ENCODE measurements at regions not wholly inside any gene's neighbourhood (a gene's known extent, or its start where the extent isn't known, plus 50 kb on each side); places are given as distances from the start of the nearest gene placed in this dataset.

DNA sequence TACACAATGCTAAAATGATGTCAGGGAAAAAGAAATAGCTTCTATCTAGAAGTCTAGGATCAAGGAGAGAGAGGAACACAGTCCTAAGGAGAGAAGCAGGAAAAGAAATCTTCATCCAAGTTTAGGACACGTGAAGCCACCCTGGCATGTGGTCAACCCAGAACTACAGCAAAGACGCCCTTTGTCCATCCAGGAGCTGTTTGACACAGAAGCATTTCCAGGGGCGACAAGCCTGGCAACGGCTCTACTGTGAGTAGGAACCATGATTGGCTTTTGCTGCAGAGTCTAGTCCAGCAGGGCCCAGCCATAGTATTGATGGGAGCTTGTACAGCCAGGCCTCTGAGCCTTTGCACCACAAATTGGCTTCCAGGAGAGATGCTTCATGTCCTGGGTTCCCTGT lies 185.4 kb upstream of the RPL38 start:
- no peak for DNase-seq (ENCODE audit: low spot score)

DNA sequence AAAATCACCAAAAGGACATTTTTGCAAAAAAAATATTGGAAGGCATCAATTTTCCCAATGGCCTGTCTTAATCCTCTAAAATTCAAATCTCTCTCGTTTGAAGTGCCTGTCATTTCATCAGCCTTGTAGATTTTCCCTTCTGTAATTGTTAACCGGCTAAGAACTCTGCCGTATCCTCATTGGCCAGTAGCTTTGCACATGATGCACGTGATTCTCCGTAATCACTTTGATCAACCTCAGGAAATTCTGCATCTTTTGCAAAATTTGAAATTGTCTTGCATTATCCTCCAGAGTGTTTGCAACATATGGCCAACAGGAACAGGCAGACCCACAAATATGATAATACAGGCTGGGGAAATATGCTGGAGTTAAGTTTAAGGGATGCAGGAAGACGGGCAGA lies 184.2 kb upstream of the RPL38 start:
- no peak for DNase-seq (ENCODE audit: low spot score)

DNA sequence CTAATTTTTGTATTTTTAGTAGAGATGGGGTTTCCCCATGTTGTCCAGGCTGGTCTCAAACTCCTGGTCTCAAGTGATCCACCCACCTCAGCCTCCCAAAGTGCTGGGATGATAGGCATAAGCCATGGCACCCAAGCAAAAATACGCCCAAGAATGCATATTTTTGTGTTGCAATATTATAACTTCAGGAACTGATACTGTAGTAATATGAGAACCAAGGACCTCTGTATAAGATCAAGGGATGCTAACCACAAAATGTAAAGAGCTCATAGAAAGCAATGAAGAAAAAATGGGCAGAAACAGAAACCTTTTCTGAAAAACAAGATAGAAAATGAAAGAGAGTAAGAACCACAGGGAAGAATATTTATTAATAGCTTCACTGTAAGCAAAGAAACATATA lies 183.6 kb upstream of the RPL38 start:
- DNase-seq (ENCODE audit: low spot score): no peak

DNA sequence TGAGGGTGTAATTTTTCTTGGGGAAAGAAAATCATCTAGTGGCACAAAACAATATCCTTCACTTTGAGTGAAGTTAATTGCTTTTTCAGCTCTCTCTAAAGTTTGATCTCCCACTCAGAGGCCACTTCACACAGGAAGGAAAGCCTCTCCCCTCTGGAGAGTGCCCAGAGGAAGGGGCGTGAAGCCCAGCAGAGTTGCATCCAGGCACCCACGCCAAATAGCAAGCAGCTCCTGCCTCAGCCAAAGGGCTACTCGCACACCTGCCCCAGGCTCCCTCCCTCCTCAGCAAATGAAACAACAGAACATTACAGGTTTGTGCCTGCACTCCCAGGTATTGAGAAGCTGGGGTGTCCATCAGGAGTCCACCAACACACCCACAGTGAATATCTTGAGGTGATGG lies 183.0 kb upstream of the RPL38 start:
- no peak for DNase-seq (ENCODE audit: low spot score)

DNA sequence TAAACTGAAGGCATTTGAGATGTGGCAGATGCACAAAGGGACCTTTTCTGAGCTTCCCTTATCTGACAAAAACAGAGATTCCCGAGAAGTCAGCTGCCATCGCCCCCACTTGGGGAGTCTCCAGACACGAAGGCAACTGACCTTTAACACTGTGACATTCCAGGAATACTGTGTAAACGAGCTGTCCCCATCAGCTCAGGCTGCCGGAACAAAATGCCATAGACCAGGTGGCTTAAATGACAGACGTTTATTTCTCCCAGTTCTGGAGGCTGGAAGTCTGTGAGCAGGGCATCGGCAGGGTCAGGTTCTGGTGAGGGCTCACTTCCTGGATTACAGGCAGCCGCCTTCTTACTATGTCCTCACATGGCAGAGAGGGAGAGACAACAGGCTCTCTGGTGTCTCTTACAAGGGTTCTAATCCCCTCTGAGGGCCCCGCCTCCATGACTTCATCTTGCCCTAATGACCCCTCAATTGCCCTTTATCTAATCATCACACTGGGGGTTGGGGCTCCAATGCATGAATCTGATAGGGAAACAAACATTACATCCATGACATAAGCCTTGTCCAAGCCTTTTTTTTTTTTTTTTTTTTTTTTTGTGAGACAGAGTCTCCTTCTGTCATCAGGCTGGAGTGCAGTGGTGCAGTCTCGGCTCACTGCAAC lies 178.5 kb upstream of the RPL38 start:
- peak; percentile 6 for DNase-seq (ENCODE audit: low spot score)

DNA sequence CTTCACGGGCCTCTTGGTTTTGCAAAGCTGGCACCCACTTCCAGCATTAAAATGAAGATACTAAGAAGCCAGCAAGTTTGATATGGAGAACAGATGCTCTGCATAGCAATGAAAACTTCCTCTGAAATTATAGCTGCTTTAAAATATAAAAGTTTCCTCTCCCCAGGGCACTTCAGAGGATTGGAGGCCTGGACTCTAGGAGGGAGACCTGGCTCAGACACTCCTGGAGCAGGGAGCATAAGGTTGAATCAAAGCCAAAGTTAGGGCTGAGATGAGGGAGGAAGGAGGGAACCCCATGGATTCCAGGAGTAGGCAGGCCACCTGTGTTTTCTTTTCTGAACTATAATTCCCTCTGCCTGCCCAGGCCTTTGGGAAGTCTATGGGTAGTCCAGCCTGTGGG lies 176.0 kb upstream of the RPL38 start:
- DNase-seq (ENCODE audit: low spot score): no peak

DNA sequence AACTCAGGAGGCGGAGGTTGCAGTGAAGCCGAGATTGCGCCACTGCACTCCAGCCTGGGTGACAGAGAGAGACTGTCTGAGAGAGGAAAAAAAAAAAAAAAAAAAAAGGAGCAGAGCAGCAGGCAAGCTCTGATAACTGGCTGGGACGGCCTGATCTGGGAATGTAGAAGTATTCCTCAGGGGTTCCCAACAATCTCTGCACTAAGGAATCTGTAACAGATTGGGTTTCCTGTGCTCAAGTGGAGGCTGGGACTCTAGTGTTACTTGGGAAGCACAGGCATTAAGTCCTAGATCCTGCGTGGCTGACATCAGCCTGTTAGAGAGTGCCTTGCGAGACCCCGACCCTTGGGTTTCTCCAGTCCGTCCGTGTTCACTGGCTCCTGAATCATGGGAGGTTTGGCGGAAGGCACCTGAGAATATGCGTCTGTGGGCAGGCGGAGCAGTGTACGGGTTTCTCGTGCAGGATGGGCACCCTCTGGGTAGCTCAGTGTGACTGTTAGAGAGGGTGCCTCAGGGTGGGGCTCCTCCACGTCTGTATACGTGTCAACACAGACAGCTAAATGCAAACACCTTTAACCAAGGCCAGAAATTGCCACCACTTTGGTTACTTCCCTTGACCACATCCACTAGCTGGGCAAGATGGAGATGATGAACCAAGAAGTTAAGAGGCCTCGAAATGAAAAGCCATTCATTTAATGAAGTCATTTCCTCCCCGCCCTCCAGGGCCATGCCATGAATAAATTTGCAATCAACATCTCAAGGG lies 174.9 kb upstream of the RPL38 start:
- no peak for DNase-seq (ENCODE audit: low spot score)

DNA sequence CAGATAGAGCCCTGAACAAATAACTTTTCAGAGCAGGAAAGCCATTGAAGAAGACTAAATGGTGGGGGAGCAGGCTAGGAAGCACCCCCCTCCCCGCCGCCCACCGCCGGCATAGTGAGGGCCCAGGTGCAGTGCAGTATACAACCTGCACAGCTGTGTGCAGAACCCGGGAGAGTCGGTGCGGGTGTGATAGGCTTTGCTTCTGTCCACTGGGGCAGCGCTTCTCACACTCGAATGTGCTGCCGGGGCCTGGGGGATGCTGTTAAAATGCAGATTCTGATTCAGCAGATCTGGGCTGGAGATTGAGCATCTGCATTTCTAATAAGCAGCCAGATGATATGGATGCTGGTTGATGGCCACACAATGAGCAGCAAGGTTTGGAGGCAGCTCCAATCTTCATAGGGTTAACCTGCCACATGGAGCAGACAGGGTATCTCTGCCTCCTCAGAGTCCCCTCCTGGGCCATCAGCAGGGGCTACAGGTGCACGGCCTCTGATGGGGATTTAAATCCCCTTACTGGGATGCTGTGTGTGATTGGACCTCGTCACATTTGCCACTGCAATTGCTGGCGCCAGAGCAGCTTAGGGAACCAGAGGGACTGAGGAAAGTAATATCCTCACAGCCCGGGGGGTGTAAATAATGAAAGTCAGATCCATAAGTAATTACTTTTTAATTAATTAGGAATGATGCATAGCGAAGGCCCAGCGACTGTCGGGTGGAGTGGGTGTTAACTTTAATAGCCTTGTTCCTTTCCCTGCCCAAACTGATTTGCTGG lies 172.0 kb upstream of the RPL38 start:
- no peak for DNase-seq (ENCODE audit: low spot score)

DNA sequence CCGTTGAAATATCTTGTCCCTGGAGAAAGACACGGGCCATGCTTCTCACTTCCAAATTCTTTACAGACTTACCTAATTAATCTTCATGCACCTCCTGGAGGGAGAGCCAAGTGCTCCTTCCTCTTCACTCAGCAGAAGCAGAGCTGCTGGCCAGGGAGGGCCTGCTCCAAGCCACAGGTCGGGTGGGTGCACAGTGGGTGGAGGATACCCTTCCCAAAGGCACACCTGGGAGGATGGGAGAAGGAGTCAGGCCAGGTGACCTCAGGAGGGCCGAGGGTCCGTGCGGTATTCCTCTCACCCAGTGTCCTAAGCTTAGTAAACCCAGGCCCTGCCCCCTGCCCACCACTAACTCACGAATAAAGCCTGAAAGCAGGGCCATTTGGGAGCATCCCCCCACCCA lies 171.3 kb upstream of the RPL38 start:
- DNase-seq (ENCODE audit: low spot score): no peak

DNA sequence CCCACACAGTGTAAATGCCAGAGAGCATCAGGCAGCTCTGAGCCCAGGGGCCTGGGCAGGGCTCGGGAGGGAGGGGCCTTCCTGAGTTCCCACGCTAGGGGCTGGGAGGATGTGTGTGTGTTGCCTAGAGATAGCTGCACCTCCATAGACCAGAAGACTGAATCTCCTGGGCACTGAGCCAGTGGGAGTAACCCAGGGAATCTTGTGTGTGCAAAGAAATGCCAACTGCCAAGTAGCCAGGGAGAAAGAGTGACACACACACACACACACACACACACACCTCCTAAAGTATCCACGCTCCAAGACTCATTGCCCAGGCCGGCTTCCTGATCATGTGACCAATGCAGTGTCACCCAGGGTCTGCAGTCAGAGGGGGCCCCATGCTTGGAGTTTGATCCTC lies 166.2 kb upstream of the RPL38 start:
- DNase-seq (ENCODE audit: low spot score): no peak

DNA sequence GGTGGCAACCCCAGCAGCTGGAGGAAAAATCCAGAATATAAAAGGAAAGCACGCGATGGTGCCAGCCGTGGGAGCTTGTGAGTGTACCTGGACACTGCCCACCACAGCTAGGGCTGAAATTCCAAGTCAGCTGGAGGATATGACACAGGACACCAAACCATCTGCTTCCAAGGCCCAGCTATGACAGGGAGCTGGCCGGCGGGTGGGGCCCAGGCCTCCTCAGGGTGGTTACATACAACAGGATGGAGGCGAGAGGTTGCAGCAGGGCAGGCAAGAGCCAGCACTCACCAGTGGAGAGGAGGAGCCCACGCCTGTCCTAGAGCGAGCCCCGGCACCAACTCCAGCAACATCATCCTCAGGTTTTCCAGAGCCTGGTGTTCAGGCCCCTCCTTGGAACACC lies 163.2 kb upstream of the RPL38 start:
- no peak for DNase-seq (ENCODE audit: low spot score)

DNA sequence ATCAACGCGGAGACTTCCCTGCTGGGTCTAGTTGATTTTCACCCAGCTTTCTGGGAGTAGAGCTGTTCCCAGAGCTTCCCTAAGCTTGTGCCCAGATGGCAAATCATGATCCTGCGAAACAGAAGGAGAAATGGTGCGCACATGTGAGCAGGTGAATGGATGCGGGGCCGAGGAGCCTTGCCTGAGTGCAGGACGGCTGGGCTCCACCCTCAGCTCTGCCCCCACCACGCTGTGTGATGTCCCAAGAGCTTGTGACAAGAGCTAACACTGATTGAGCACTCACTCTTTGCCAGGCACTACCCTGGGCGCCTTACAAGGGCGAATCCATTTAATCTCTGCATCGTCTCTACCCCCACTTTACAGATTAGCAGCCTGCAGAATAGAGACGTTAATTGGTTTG lies 162.7 kb upstream of the RPL38 start:
- DNase-seq (ENCODE audit: low spot score): no peak

DNA sequence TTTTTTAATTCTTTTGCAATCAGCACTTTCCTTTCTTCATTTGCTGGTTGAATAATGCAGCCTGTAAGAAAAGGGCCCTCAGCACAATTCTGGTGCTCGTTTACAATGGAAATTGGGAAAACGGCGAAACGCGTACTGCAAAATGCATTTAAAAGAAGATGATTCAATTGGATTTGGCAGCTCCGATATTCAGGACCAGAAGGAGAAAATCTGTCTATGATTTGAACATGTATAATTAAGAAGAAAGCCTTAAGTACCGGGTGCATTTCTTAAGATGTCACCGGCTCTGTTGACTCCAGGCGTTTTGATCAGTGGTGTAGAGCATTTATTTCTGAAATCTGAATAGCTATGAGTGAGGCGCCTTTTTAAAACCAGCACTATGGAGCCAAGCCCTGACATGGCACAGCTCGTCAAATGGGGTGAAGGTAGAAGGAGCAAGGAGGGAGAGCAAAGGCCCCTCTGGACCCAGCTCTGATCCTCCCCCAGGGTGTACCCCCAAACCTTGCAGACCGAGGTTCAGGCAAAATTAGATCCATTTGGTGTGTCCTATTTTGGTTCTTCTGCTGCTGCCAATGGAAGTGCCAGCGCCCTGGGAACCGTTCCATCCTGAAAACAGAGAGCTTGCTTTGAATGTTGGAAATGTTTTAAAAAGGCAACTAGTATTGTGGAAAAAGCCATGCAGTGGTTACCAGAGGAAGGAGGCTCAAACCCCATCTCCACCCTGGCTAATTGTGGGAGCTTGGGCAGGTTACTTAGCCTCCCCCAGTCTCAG lies 161.4 kb upstream of the RPL38 start:
- no peak for DNase-seq (ENCODE audit: low spot score)

DNA sequence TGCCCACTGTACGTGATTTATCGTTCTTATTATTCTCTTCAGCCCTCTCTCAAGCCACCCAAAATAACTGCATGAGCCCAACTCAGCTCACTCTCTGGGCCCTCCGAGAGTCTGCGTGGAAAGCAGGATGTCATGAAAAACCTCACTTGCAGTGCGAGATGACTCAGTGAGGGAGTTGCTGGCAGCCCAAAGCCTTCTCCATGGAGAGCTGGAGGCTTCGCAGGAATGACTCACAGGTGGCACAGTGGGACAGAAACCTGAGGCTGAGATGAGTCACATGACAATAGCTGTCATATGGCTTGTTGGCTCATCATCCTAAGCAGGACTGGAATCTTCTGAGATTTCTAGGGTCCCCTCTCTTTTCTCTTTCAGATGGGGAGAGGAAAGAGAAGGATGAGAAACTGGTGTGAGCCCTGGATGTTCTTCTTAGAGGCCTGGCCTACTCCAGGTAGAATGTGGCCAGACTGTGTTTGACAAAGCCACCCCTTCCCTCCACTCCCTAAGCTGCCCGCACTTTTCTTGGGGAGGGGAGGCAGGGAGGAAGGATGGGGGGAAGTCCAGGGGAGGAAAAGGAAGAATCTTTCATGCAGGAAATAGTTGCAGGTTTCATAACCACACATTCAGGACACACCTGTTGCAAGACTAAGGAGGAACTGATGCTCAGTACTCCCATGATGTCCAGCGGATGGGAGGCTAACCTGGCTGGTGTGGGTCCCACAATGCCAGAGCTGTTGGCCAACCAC lies 160.6 kb upstream of the RPL38 start:
- peak; percentile 38 for DNase-seq (ENCODE audit: low spot score)

DNA sequence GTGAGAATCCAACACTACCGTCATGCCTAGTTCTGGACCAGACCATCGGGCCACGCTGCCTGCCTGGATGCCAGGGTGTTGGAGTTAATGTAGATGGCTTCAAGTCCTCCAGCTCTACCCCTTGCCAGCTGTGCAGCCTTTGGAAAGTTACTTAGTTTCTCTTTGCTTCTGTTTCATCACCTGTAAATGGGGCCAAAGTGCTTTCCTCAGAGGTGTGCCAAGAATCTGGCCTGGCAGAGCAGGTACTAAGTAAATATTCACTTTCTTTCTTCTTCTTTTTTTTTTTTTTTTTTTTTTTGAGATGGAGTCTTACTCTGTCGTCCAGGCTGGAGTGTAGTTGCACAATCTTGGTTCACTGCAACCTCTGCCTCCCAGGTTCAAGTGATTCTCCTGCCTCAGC lies 159.5 kb upstream of the RPL38 start:
- DNase-seq (ENCODE audit: low spot score): no peak

DNA sequence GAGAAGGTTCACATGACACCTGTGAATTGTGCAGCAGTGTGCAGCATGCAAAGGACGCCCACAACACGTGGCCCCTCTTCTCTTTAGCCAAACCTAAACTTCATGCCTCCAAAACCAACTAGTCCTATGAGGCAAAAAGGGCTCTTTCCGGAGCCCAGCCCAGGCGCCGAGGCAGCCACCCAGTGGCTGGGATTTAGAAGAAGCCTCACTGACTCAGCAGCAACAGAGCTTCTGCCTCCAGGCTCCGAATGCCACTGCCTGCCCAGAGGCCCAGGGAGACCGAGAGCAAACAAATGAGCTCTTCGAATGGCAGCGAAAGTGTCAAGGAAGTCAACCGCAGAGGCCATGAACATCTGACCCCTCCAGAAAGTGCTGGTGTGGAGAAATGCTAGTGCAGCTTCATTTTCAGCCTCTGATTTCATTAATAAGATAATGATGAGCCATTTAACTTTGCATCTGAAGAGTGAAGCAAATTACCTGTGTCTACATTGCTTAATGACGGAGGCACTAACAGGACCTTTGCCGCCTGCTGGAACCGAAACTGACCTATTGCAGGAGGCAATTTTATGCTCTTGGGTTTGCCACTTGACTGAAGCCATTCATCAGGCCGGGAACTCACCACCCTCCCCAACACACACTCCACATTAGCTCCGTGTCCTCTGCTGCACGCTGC lies 157.7 kb upstream of the RPL38 start:
- no peak for DNase-seq (ENCODE audit: low spot score)

DNA sequence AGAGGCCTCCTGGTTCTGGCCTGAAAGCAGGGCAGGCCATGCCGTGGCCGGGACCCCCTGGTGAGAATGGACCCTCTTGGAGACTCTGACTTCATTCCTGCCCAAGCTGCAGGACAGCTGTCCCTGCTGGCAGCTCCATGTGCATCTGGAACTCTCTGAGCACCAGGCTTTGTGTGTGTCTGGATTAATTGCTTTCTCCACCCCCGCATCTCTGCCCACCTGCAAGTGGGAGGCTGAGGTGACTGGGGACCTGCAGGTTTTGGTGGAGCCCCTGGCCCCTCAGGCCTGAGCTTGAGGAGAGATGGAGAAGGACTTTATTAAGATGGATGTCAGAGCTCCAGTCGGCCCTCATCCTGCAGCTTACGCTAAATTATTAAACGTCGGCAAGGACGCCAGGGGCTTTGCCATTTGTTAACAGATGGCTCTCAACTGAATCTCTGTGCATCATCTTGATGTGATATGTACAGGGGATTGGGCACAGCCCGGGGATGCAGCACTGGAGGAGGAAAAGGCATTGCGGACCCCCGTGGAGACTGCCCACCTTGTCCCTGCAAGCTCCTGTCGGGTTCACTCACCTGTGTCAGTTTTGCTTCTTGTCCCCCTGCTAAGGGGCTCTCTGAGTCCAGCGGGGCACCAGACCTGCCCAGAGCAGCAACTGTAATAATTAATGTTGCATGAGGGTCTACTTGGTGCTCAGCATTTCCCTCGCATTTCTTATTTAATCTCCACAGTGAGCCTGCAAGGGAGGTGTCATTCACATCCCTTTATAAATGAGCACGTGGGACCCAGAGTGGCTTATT lies 154.1 kb upstream of the RPL38 start:
- no peak for DNase-seq (ENCODE audit: low spot score)

DNA sequence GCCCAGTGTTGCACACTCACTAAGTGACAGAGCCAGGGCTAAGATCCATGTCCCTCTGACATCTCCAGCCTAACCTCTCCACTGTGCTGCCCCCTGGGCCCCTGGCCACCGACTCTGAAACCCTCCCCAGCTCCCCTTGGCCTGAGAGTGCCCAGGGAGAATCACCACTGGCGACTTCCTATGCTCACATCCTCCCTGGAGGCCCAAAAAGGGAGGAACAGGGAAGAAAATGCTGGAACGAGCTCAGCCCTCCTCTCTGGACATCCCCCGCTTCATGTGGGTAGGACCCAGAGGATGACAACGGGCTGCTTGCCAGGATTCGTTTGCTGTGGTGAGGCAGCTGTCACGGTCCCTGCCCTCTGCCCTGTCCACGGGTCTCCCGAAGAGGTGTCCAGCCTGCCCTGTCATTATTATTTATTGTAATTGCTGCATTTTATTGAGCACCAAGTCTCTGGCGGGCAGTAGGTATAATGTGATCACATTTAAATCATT lies 153.5 kb upstream of the RPL38 start:
- DNase-seq (ENCODE audit: low spot score): no peak

DNA sequence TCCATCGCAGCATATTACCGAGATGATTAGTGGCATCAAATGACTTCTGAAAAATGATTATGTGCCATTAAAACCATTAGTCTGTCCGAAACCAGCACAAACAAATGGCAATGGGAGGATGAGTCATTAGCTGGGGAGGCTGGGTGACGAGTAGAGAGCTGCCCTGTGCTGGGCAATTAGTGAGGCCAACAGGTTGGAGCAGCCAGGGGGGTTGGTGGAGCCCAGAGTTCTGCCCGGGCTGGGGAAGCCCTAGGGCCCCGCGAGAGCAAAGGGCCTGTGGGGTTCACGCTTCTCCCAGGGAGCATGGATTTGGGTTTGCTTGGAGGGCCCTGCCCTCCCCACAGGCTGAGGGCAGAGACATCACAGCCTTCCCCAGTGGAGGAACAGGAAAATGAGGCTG lies 152.1 kb upstream of the RPL38 start:
- no peak for DNase-seq (ENCODE audit: low spot score)

All from COLO829 (cell line).